ENCODE measurements at regions not wholly inside any gene's neighbourhood (a gene's known extent, or its start where the extent isn't known, plus 50 kb on each side); places are given as distances from the start of the nearest gene placed in this dataset.

- no peak for TF ChIP-seq YY1 (IDR thresholded peaks at IDR 0.05; ENCODE audit: low read depth, low read length)
- TF ChIP-seq, protein P1, sequence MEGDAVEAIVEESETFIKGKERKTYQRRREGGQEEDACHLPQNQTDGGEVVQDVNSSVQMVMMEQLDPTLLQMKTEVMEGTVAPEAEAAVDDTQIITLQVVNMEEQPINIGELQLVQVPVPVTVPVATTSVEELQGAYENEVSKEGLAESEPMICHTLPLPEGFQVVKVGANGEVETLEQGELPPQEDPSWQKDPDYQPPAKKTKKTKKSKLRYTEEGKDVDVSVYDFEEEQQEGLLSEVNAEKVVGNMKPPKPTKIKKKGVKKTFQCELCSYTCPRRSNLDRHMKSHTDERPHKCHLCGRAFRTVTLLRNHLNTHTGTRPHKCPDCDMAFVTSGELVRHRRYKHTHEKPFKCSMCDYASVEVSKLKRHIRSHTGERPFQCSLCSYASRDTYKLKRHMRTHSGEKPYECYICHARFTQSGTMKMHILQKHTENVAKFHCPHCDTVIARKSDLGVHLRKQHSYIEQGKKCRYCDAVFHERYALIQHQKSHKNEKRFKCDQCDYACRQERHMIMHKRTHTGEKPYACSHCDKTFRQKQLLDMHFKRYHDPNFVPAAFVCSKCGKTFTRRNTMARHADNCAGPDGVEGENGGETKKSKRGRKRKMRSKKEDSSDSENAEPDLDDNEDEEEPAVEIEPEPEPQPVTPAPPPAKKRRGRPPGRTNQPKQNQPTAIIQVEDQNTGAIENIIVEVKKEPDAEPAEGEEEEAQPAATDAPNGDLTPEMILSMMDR (IDR thresholded peaks at IDR 0.05; ENCODE audit: control extremely low read depth in 1 of 3, insufficient read depth in 1 of 3, low read depth in 1 of 3, low read length in 3 of 3): no peak
- TF ChIP-seq POLR2A (IDR thresholded peaks at IDR 0.05; ENCODE audit: control extremely low read depth in 1 of 2, low read depth in 2 of 2, low read length in 2 of 2): no peak
- TF ChIP-seq TAF1 (IDR thresholded peaks at IDR 0.05; ENCODE audit: low read depth, low read length): no peak
Measured at GRCh38 chr9:89680547-89681467, 76.0 kb downstream of the GADD45G start.

Data from H1 (cell line).